B cell (primary cell): ENCODE measurements at regions not wholly inside any gene's neighbourhood (a gene's known extent, or its start where the extent isn't known, plus 50 kb on each side); places are given as distances from the start of the nearest gene placed in this dataset.

Source experiments
- ATAC-seq: fragments of 200-7000 bp; cut with Tn5 transposase; one replicate; pipeline ENCODE4 v1.10.0; 2021; ENCODE audit warnings: low read depth, mild to moderate bottlenecking, moderate number of reproducible peaks, moderate library complexity
- CTCF ChIA-PET: fragments of 350-600 bp; sonication (Branson Sonifier 250); formaldehyde crosslinking; loops from one replicate; lab custom pipeline; 2021; ENCODE audit warnings: antibody characterized with exemption, inconsistent platforms; lab: Charles Lee
- POLR2A ChIA-PET: fragments of 350-600 bp; sonication (Branson Sonifier 250); formaldehyde crosslinking; loops from one replicate; lab custom pipeline; 2021; ENCODE audit warnings: antibody characterized with exemption; lab: Charles Lee
- DNase-seq: peaks from one replicate; pipeline ENCODE4 v3.0.0; 2013
- H2AFZ ChIP-seq: 2 replicates; pipeline ENCODE4 v1.6.1; 2012; ENCODE audit warnings: mild to moderate bottlenecking, low read depth, low read length; ENCODE audit not compliant: insufficient read depth, poor library complexity, severe bottlenecking
- H3K27ac ChIP-seq, 2 donors: 1 replicate in 1 of 2; 2 replicates in 1 of 2; pipeline ENCODE4 v1.5.1; 2012 to 2013; ENCODE audit warnings: low read length in 2 of 2, mild to moderate bottlenecking in 2 of 2, moderate library complexity in 1 of 2
- H3K27me3 ChIP-seq, 4 experiments: fragments of 200-600 bp in 1 of 4; sonication (generic) in 1 of 4; replicated peaks in 1 of 4; 1 replicate in 2 of 4; 2 replicates in 2 of 4; pipeline versions ENCODE4 v1.6.1 to v1.7.0; 2013 to 2016; ENCODE audit warnings: low read length in 3 of 4, mild to moderate bottlenecking in 2 of 4, mixed read lengths in 1 of 4, moderate library complexity in 1 of 4; ENCODE audit not compliant: insufficient read depth in 4 of 4, control insufficient read depth in 3 of 4; ENCODE audit errors: control extremely low read depth in 1 of 4
- H3K36me3 ChIP-seq, 2 experiments: replicated peaks in 1 of 2; 1 replicate in 1 of 2; 2 replicates in 1 of 2; pipeline versions ENCODE4 v1.6.1 to v1.7.1; 2013; ENCODE audit warnings: low read length in 1 of 2; ENCODE audit not compliant: insufficient read depth in 2 of 2, control insufficient read depth in 1 of 2; ENCODE audit errors: control extremely low read depth in 1 of 2, extremely low read depth in 1 of 2
- H3K4me1 ChIP-seq, 2 donors: fragments of 200-600 bp in 1 of 2; sonication (generic) in 1 of 2; 1 replicate in 1 of 2; 2 replicates in 1 of 2; pipeline versions ENCODE4 v1.5.1 to v1.6.1; 2013 to 2017; ENCODE audit warnings: low read length in 2 of 2; ENCODE audit not compliant: control insufficient read depth in 2 of 2, insufficient read depth in 2 of 2
- H3K4me2 ChIP-seq: replicated peaks from 2 replicates; pipeline ENCODE3; 2012; ENCODE audit warnings: mild to moderate bottlenecking, low read depth, low read length; ENCODE audit not compliant: poor library complexity, severe bottlenecking
- H3K4me3 ChIP-seq, 5 experiments: fragments of 200-600 bp in 1 of 5; sonication (generic) in 1 of 5; 1 replicate in 3 of 5; 2 replicates in 2 of 5; pipeline versions ENCODE4 v1.5.1 to v1.7.0; 2011 to 2016; ENCODE audit warnings: low read length in 4 of 5, mild to moderate bottlenecking in 4 of 5, low read depth in 2 of 5, control low read depth in 1 of 5, moderate library complexity in 1 of 5; ENCODE audit not compliant: insufficient read depth in 1 of 5; ENCODE audit errors: control extremely low read depth in 1 of 5, extremely low read depth in 1 of 5
- H3K79me2 ChIP-seq: fragments of 200-600 bp; sonication (generic); one replicate; pipeline ENCODE4 v1.6.0; 2016; ENCODE audit warnings: low read length; ENCODE audit not compliant: control insufficient read depth, insufficient read depth
- H3K9ac ChIP-seq: fragments of 200-600 bp; sonication (generic); 2 replicates; pipeline ENCODE4 v1.6.1; 2017; ENCODE audit warnings: mild to moderate bottlenecking, low read length, moderate library complexity
- H3K9me3 ChIP-seq, 3 donors: one replicate each; pipeline versions ENCODE4 v1.6.1 to v1.7.1; 2013; ENCODE audit warnings: low read length in 2 of 3; ENCODE audit not compliant: control insufficient read depth in 2 of 3, insufficient read depth in 1 of 3; ENCODE audit errors: control extremely low read depth in 1 of 3
- H4K20me1 ChIP-seq: 2 replicates; pipeline ENCODE4 v1.6.0; 2012; ENCODE audit warnings: mild to moderate bottlenecking, low read length; ENCODE audit not compliant: insufficient read depth, control insufficient read depth, poor library complexity, severe bottlenecking
- H3K27ac Mint-ChIP-seq: one replicate; pipeline ENCODE4 v1.8.0; 2021; ENCODE audit warnings: mixed read lengths
- H3K27me3 Mint-ChIP-seq: one replicate; pipeline ENCODE4 v1.8.0; 2021; ENCODE audit warnings: mixed read lengths
- H3K4me1 Mint-ChIP-seq: one replicate; pipeline ENCODE4 v1.8.0; 2021; ENCODE audit warnings: mixed read lengths
- H3K4me3 Mint-ChIP-seq: one replicate; pipeline ENCODE4 v1.8.0; 2021; ENCODE audit warnings: mixed read lengths
- H3K9me3 Mint-ChIP-seq: one replicate; pipeline ENCODE4 v1.8.0; 2022; ENCODE audit warnings: mixed read lengths; ENCODE audit not compliant: insufficient read depth
- CTCF ChIP-seq: fragments of 200-600 bp; IDR thresholded peaks from one replicate; pipeline ENCODE4 v1.8.0; 2022; ENCODE audit warnings: antibody characterized with exemption, mild to moderate bottlenecking
- EZH2 ChIP-seq: IDR thresholded peaks from 2 replicates; pipeline ENCODE4 v1.6.1; 2012; ENCODE audit warnings: borderline replicate concordance, low read depth, mild to moderate bottlenecking, moderate library complexity, low read length; ENCODE audit not compliant: insufficient read depth, poor library complexity, severe bottlenecking
- WGBS: methylation state at CpG from one replicate; pipeline ENCODE4 v1.1.5; 2013; ENCODE audit warnings: missing lambda C conversion rate; ENCODE audit not compliant: insufficient coverage; 5-methylcytosine and 5-hydroxymethylcytosine counted together
- intact Hi-C: fragments of 100-400 bp; cut with micrococcal nuclease; formaldehyde crosslinking; loops from one replicate; pipeline ENCODE4 v1.10.0; 2022

GRCh38 chr11:57871231-57871630 lies 109.6 kb downstream of the CTNND1 start:
- intact Hi-C loops, result no loop called here
- Mint-ChIP-seq H3K27ac (no peak overlapping the region), H3K9me3 (no peaks in the 10 kb centered on the region), H3K4me1 (no peaks in the 10 kb centered on the region), H3K27me3 (peaks cover 26% of the 10 kb centered on the region), H3K4me3 (no peak overlapping the region)
- Histone ChIP-seq H3K4me1 (no peaks in the 10 kb centered on the region), H3K9me3 (no peaks in the 10 kb centered on the region), H3K27ac (no peak overlapping the region), H3K4me3 (no peak overlapping the region), H3K4me2 (no peak overlapping the region), H3K27me3 (peaks cover 0 to 3% (median 0%) of the 10 kb centered on the region in 4 experiments), H3K79me2 (no peaks in the 10 kb centered on the region), H3K9ac (no peak overlapping the region), H2AFZ (no peak overlapping the region), H4K20me1 (no peaks in the 10 kb centered on the region), H3K36me3 (no peaks in the 10 kb centered on the region)
- CTCF ChIA-PET, result no interaction called here
- DNase-seq, result no peak
- POLR2A ChIA-PET, result no interaction called here
- TF ChIP-seq CTCF (no peak), EZH2 (no peak)
- ATAC-seq, result no peak
- WGBS, result 100% methylated on average over 2 of the region's 7 CpGs

GRCh38 chr11:57873196-57873911 lies 111.8 kb downstream of the CTNND1 start:
- Mint-ChIP-seq H3K27ac (no peak overlapping the region), H3K4me3 (no peak overlapping the region), H3K4me1 (no peaks in the 10 kb centered on the region), H3K9me3 (no peaks in the 10 kb centered on the region), H3K27me3 (peaks cover 27% of the 10 kb centered on the region)
- intact Hi-C loops, result no loop called here
- ATAC-seq (no peak), DNase-seq (no peak)
- Histone ChIP-seq H2AFZ (no peak overlapping the region), H4K20me1 (no peaks in the 10 kb centered on the region), H3K27me3 (peaks cover 0 to 3% (median 0%) of the 10 kb centered on the region in 4 experiments), H3K4me1 (no peaks in the 10 kb centered on the region), H3K9ac (no peak overlapping the region), H3K9me3 (no peaks in the 10 kb centered on the region), H3K27ac (no peak overlapping the region), H3K4me2 (no peak overlapping the region), H3K36me3 (no peaks in the 10 kb centered on the region), H3K4me3 (no peak overlapping the region), H3K79me2 (no peaks in the 10 kb centered on the region)
- no peak for TF ChIP-seq EZH2
- TF ChIP-seq CTCF, result no peak
- ChIA-PET CTCF (no interaction called here), POLR2A (no interaction called here)
- 70% methylated on average over 4 of the region's 7 CpGs for WGBS
